ENCODE measurements at regions not wholly inside any gene's neighbourhood (a gene's known extent, or its start where the extent isn't known, plus 50 kb on each side); places are given as distances from the start of the nearest gene placed in this dataset.

DNA sequence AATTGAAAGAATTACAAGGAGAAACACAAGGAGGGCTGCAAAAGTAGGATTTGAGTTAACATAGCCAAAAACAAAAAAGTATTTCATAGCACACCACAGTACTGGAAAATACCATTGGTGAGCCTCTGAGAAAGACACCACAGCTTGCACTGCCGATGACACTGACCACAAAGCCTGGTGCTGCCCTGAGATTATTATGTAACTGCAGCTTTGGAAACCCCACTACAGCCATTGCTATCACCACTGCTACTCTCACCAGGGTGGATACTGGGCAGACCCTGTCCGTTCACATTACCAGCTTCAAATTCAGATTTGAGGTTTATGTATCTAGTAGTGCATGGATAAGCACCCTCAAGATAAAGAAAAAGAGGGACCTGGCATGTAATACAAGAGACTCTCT lies 1246.7 kb upstream of the SORCS1 start:
- DNase-seq (ENCODE audit: low spot score), result no peak
- H3K27ac ChIP-seq, result no peak overlapping the region
- H3K4me3 ChIP-seq, result no peak overlapping the region
- no peak for TF ChIP-seq CTCF (IDR thresholded peaks at IDR 0.05)

- TF ChIP-seq CTCF (IDR thresholded peaks at IDR 0.05), result no peak
- H3K27ac ChIP-seq, result no peak overlapping the region
- H3K4me3 ChIP-seq, result no peak overlapping the region
- no peak for DNase-seq (ENCODE audit: low spot score)
Measured at GRCh38 chr10:108410236-108410635, 1245.7 kb upstream of the SORCS1 start.

- Histone ChIP-seq H3K4me3 (no peak overlapping the region), H3K27ac (no peak overlapping the region)
- TF ChIP-seq CTCF (IDR thresholded peaks at IDR 0.05), result no peak
- DNase-seq (ENCODE audit: low spot score), result no peak
Measured at GRCh38 chr10:108409306-108409705, 1244.8 kb upstream of the SORCS1 start.

DNA sequence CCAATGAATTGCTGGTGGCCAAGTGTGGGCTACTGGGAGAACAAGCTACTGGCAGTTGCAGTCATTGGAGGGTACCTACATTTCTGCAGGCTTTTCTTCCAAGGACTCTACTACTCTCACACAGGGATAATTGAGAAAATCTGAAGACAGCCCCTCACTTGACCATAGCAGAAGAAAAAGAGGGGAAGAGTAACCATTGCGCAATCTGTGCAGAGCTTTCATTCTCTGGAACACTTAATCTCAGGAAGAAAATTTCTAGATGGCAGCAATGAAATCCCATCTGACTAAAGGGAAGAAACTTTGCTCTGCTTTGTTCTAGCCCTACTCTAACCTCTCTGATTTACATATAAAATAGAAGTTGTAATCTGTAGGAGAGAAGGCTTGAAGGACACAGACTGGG lies 1239.6 kb upstream of the SORCS1 start:
- Histone ChIP-seq H3K27ac (no peak overlapping the region), H3K4me3 (no peak overlapping the region)
- no peak for DNase-seq (ENCODE audit: low spot score)
- no peak for TF ChIP-seq CTCF (IDR thresholded peaks at IDR 0.05)

DNA sequence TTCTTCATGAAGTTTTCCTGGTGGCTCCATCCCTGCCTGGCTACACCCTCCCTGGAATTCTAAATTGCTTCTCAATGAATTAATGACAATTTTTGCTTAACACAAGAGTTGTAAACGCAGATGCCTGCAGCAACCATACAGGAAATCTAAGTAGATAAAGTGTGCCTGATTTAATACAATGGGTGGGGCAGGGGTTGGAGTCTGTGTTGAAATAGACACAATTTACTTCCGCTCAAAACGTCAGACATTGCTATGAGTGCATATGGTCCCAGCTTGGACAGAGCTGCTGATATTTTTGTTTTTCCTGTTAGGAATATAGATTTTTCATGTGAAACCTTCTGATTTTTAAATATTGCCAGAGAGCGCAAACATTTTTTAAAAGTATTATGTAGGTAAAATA lies 1235.0 kb upstream of the SORCS1 start:
- Histone ChIP-seq H3K4me3 (no peak overlapping the region), H3K27ac (no peak overlapping the region)
- DNase-seq (ENCODE audit: low spot score), result no peak
- TF ChIP-seq CTCF (IDR thresholded peaks at IDR 0.05), result no peak

- TF ChIP-seq CTCF (IDR thresholded peaks at IDR 0.05), result no peak
- Histone ChIP-seq H3K27ac (no peak overlapping the region), H3K4me3 (no peak overlapping the region)
- no peak for DNase-seq (ENCODE audit: low spot score)
Measured at GRCh38 chr10:108393089-108393488, 1228.6 kb upstream of the SORCS1 start.

DNA sequence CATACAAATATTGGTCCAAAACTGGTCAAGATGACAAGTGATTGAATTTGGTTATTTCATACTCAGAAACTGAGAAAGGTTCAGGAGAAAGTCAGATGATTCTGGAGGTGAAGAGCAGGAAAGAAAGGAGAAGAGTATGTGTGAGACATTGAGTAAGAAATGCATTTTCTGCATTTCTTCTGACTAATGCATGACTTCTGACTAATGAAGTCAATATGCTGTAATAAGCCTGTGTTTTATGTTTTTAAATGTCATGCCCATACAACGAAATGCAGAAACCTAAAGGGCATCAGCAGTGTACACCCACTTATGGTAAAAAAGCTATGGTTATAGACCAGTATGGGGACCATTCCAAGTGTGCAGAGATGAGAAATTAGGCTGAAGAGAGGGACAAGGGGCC lies 1227.8 kb upstream of the SORCS1 start:
- TF ChIP-seq CTCF (IDR thresholded peaks at IDR 0.05), result no peak
- H3K27ac ChIP-seq, result no peak overlapping the region
- no peak overlapping the region for H3K4me3 ChIP-seq
- DNase-seq (ENCODE audit: low spot score), result no peak
